ENCODE measurements at regions not wholly inside any gene's neighbourhood (a gene's known extent, or its start where the extent isn't known, plus 50 kb on each side); places are given as distances from the start of the nearest gene placed in this dataset.
"Not testable (repeated sequence)": the region's sequence is repeated elsewhere in the genome, so short reads cannot be mapped to it uniquely, and the experiment has no call there.

DNA sequence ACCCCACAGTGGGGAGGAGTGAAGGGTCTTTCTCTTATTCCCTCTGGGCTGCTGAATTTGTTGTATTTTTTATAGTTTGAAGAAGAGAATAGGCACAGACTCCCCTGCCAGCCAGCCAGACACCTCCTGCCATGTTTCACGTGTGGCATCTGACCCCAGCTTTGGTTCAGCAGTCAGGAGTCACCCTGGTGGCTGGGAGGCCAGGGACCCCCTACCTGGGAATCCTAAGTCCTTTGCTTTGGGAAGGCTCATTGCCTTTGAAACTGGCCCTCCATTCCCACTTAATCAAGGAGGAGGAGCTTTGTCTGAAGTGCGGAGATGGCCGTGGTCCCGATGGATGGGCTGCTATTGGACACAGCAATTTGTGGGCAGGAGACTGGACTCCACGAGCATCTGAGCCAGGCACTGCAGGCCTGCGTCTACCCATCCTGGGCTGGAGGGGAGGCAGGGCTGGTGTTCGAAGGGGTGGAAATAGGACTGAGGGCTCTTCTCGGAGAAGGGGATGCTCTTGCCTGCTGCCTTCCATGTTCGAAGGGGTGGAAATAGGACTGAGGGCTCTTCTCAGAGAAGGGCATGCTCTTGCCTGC, 196.1 kb downstream of the DLL1 start:
- H3K36me3 ChIP-seq (ENCODE audit: insufficient read depth, low read depth, low read length): no peaks in the 10 kb centered on the region
- no peak overlapping the region for H3K27ac ChIP-seq (ENCODE audit: low read length)
- no peaks in the 10 kb centered on the region for H3K9me3 ChIP-seq (ENCODE audit: insufficient read depth, low read depth, low read length)
- no peaks in the 10 kb centered on the region for H3K27me3 ChIP-seq (ENCODE audit: insufficient read depth, low read length)
- H3K9ac ChIP-seq (ENCODE audit: low read depth, low read length): no peak overlapping the region
- no peaks in the 10 kb centered on the region for H3K4me1 ChIP-seq (ENCODE audit: insufficient read depth, low read length)
- H3K4me3 ChIP-seq (ENCODE audit: low read length): no peak overlapping the region

DNA sequence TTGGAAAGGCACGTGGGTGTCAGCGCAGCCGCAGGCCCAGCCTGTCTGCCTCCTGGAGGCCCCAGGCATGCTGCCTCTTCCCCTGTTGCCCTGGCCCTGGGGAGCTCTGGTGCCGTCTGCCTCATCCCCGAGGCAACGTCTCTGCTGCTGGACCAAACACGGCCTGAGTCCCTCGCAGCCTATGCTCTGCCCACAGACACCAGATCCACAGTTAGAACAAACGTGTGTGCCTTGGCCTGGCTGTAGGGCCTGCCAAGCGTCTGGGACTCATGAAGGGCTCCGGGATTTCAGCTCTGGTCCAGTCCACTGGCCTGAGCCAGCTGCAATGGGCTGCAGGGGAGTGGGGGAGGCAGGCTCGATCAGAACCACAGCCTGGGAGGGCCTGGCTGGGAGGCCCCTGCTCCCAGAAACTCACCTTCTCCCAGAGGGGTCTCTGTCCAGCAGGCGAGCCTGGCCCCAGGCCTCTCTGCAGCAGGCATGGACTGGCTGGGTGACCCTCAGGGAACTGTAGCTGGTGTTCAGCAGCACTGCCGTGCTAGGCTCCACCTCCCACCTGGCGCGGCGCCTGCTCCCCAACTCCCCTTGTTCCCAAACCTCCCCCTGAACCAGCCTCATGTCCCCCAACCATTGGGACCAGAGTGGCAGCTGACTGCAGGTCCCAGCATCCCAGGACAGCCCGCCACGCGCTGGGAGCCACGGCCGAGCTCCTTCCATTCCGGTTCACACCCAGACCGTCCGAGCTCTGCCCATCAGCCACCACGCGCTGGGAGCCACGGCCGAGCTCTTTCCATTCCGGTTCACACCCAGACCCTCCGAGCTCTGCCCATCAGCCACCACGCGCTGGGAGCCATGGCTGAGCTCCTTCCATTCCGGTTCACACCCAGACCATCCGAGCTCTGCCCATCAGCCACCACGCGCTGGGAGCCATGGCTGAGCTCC, 197.0 kb downstream of the DLL1 start:
- Histone ChIP-seq H3K27ac (ENCODE audit: low read length) (no peak overlapping the region), H3K9ac (ENCODE audit: low read depth, low read length) (no peak overlapping the region), H3K36me3 (ENCODE audit: insufficient read depth, low read depth, low read length) (no peaks in the 10 kb centered on the region), H3K4me3 (ENCODE audit: low read length) (no peak overlapping the region), H3K9me3 (ENCODE audit: insufficient read depth, low read depth, low read length) (no peaks in the 10 kb centered on the region), H3K27me3 (ENCODE audit: insufficient read depth, low read length) (no peaks in the 10 kb centered on the region), H3K4me1 (ENCODE audit: insufficient read depth, low read length) (no peaks in the 10 kb centered on the region)

DNA sequence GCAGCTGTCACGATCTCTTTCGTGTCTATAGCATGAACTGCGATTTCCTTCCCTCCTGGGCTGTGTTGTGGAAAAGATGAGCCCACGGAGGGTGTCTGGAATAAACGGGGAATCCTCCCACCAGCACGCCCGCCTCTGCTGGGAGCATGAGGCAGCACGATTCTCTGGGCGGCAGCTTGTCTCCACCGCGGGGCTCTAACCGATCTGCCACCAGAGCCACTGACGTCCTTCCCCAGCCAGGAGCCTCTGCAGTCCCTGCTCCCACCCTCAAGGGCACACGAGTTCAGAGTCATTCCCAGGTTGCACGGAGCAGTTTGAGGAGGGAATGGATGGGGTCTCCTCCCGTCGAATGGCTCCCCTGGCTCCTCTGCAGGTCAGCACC, 197.6 kb downstream of the DLL1 start:
- no peaks in the 10 kb centered on the region for H3K27me3 ChIP-seq (ENCODE audit: insufficient read depth, low read length)
- H3K4me3 ChIP-seq (ENCODE audit: low read length): no peak overlapping the region
- H3K36me3 ChIP-seq (ENCODE audit: insufficient read depth, low read depth, low read length): no peaks in the 10 kb centered on the region
- no peak overlapping the region for H3K9ac ChIP-seq (ENCODE audit: low read depth, low read length)
- H3K9me3 ChIP-seq (ENCODE audit: insufficient read depth, low read depth, low read length): no peaks in the 10 kb centered on the region
- H3K27ac ChIP-seq (ENCODE audit: low read length): no peak overlapping the region
- H3K4me1 ChIP-seq (ENCODE audit: insufficient read depth, low read length): no peaks in the 10 kb centered on the region

DNA sequence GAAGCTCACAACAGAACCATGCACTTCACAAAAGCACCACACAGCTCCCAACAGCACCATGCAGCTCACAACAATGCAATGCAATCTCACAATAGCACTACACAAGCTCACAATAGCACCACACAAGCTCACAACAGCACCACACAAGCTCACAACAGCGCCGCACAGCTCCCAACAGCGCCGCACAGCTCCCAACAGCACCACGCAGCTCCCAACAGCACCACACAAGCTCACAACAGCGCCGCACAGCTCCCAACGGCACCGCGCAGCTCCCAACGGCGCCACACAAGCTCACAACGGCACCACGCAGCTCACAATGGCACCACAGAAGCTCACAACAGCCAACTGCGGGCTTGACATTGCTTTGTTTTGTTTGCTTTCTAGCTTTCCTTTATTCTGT, 198.1 kb downstream of the DLL1 start:
- Histone ChIP-seq H3K9ac (ENCODE audit: low read depth, low read length) (no peak overlapping the region), H3K36me3 (ENCODE audit: insufficient read depth, low read depth, low read length) (no peaks in the 10 kb centered on the region), H3K4me3 (ENCODE audit: low read length) (no peak overlapping the region), H3K4me1 (ENCODE audit: insufficient read depth, low read length) (no peaks in the 10 kb centered on the region), H3K9me3 (ENCODE audit: insufficient read depth, low read depth, low read length) (no peaks in the 10 kb centered on the region), H3K27me3 (ENCODE audit: insufficient read depth, low read length) (no peaks in the 10 kb centered on the region), H3K27ac (ENCODE audit: low read length) (no peak overlapping the region)

DNA sequence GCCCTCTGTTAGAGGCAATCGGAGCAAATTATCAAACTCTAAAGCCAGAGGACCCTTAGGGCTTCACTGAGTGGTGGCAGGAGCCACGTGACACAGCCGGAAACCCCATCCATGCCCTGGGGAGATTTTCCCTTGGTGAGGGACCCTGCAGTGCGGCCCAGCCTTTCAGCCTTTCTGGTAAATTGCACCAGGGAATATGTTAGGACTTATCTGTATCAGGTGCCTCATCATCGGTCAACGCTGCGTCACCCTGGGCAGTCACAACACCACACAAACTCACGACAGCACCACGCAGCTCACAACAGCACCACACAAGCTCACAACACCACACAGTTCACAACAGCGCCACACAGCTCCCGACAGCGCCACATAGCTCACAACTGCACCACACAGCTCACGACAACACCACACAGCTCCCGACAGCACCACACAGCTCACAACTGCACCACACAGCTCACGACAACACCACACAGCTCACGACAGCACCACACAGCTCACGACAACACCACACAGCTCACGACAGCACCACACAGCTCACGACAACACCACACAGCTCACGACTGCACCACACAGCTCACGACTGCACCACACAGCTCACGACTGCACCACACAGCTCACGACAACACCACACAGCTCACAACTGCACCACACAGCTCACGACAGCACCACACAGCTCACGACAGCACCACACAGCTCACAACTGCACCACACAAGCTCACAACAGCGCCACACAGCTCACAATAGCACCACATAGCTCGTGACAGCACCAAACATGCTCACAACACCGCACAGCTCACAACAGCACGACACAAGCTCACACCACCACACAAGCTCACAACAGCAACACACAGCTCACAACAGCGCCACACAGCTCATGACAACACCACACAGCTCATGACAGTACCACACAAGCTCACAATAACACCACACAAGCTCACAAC, 199.0 kb downstream of the DLL1 start:
- no peaks in the 10 kb centered on the region for H3K27me3 ChIP-seq (ENCODE audit: insufficient read depth, low read length)

DNA sequence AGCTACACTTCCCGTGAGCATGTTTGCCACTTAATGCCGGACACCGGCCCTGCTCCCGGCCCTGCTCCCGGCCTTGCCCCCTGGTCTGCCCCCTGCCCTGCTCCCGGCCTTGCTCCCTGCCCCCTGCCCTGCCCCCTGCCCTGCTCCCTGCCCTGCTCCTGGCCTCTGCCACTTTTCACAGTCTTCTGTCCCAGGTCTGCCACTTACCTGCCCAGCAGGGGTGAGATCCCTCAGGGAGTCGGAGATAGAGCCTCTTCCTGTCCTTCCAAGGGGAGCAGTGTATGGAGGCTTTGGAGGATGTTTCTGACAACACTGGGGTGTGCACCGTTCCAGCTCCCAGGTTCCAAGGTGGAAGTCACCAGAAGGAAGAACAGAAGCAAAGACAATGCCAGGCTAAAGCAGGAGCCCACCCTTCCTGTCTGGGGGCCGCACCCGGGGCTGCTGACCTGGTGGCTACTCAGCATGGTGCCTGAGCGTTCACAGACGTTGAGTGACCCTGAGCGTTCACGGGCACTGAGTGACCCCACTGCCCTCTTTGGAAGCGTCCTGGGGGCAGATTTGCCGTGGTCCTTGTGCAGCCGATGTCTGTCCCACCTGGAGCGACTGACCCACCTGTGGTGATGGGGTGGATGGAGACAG, 199.8 kb downstream of the DLL1 start:
- no peak overlapping the region for H3K4me3 ChIP-seq (ENCODE audit: low read length)
- no peak overlapping the region for H3K27ac ChIP-seq (ENCODE audit: low read length)
- no peak overlapping the region for H3K9ac ChIP-seq (ENCODE audit: low read depth, low read length)
- no peaks in the 10 kb centered on the region for H3K9me3 ChIP-seq (ENCODE audit: insufficient read depth, low read depth, low read length)
- H3K27me3 ChIP-seq (ENCODE audit: insufficient read depth, low read length): no peaks in the 10 kb centered on the region
- no peaks in the 10 kb centered on the region for H3K4me1 ChIP-seq (ENCODE audit: insufficient read depth, low read length)
- H3K36me3 ChIP-seq (ENCODE audit: insufficient read depth, low read depth, low read length): no peaks in the 10 kb centered on the region

More for the DNA sequence above, 199.0 kb downstream of the DLL1 start:
- Histone ChIP-seq H3K9me3 (ENCODE audit: insufficient read depth, low read depth, low read length) (no peaks in the 10 kb centered on the region), H3K4me3 (ENCODE audit: low read length) (no peak overlapping the region), H3K27ac (ENCODE audit: low read length) (no peak overlapping the region), H3K9ac (ENCODE audit: low read depth, low read length) (no peak overlapping the region), H3K4me1 (ENCODE audit: insufficient read depth, low read length) (no peaks in the 10 kb centered on the region), H3K36me3 (ENCODE audit: insufficient read depth, low read depth, low read length) (no peaks in the 10 kb centered on the region)

DNA sequence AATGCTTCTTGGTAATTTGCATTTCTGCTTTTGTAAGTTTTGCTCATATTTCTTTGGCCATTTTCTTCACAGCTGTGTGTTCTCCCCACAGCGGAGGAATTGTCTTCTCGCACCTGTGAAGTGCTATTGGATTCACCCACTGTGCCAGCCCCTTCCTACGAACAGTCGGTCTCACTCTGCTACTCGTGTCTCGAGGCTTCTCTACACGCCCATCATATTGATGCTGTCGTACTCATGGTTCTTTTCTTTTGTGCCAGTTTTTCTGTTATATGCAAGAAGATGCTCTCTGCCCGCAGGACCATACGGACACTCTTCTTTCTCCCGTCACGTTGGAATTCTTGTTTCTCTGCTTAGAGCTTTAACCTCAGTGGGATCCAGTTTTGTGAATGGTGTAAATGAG, 200.3 kb downstream of the DLL1 start:
- Histone ChIP-seq H3K4me3 (ENCODE audit: low read length) (no peak overlapping the region), H3K36me3 (ENCODE audit: insufficient read depth, low read depth, low read length) (no peaks in the 10 kb centered on the region), H3K4me1 (ENCODE audit: insufficient read depth, low read length) (no peaks in the 10 kb centered on the region), H3K9me3 (ENCODE audit: insufficient read depth, low read depth, low read length) (no peaks in the 10 kb centered on the region), H3K27ac (ENCODE audit: low read length) (no peak overlapping the region), H3K9ac (ENCODE audit: low read depth, low read length) (no peak overlapping the region), H3K27me3 (ENCODE audit: insufficient read depth, low read length) (no peaks in the 10 kb centered on the region)

DNA sequence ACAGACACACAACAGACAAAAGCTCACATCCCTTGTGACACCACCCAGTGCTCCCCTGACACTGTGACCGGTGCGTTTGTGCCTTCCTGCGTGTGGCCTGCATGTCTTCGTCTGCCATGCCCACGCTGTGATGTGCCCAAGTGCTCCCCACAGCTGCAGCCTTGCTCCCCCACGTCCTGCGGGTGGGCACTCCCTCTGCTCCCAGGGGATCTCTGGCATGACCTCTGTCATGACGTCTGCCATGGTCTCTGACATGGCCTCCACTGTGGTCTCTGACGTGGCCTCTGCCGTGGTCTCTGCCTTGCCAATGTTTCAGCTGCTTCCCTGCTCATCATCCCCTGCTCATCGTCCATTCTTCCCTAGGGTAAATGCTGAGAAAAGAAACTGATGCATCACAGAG, 200.9 kb downstream of the DLL1 start:
- no peak overlapping the region for H3K27ac ChIP-seq (ENCODE audit: low read length)
- H3K36me3 ChIP-seq (ENCODE audit: insufficient read depth, low read depth, low read length): no peaks in the 10 kb centered on the region
- no peaks in the 10 kb centered on the region for H3K4me1 ChIP-seq (ENCODE audit: insufficient read depth, low read length)
- no peak overlapping the region for H3K9ac ChIP-seq (ENCODE audit: low read depth, low read length)
- H3K27me3 ChIP-seq (ENCODE audit: insufficient read depth, low read length): no peaks in the 10 kb centered on the region
- H3K4me3 ChIP-seq (ENCODE audit: low read length): no peak overlapping the region
- H3K9me3 ChIP-seq (ENCODE audit: insufficient read depth, low read depth, low read length): no peaks in the 10 kb centered on the region

DNA sequence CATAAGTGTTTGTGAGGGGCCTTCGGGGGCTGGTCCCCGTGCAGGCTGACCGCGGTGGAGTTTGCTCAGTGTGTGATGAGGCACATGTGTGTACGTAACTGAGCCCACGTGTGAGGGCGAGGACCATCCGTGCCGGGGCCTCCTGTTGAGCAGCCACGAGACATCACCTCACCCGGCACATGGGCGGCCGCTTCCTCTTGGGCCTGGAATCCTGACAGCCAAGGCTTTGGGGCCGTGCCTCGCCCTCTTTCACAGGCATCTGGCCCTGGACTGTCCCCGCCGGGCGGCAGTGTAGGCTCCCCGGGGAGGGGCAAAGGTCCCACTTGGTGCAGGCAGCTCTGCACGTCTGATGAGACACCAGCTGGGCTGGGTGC, 202.3 kb downstream of the DLL1 start:
- no peak overlapping the region for H3K4me3 ChIP-seq (ENCODE audit: low read length)
- H3K9ac ChIP-seq (ENCODE audit: low read depth, low read length): no peak overlapping the region
- H3K27ac ChIP-seq (ENCODE audit: low read length): no peak overlapping the region

DNA sequence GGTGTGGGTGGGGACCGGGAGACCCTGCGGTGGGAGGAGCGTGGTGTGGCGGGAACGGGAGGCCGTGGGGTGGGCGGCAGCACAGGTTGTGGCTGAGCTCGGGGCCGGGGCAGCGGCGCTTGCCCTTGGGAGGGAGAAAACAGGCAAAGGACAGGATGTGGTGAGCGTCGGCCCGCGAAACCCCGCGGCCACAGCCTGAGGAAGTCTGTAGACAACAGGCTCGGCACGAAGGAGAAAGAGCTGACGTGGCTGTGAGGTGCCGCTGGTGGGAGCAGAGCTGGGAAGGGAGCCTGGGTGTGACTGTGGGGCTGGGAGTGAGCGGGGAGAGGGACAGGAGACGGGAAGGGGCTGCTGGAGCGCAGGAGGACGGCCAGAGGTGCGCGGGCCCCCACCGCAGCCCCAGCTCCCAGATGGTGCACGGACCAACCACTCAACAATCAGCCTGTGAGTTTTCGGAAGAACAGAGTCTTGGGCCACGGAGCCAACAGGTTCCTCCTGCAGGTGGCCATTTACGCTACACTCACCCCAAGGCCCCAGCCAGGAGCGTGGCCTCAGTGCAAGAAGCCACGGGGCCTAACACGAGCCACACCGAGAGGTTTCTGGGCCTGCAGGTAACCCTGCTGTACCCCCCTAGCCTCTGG, 202.8 kb downstream of the DLL1 start:
- Histone ChIP-seq H3K4me3 (ENCODE audit: low read length) (no peak overlapping the region), H3K9me3 (ENCODE audit: insufficient read depth, low read depth, low read length) (no peaks in the 10 kb centered on the region), H3K27ac (ENCODE audit: low read length) (no peak overlapping the region), H3K9ac (ENCODE audit: low read depth, low read length) (no peak overlapping the region), H3K36me3 (ENCODE audit: insufficient read depth, low read depth, low read length) (no peaks in the 10 kb centered on the region), H3K27me3 (ENCODE audit: insufficient read depth, low read length) (no peaks in the 10 kb centered on the region), H3K4me1 (ENCODE audit: insufficient read depth, low read length) (no peaks in the 10 kb centered on the region)

More for the DNA sequence above, 202.3 kb downstream of the DLL1 start:
- Histone ChIP-seq H3K9me3 (ENCODE audit: insufficient read depth, low read depth, low read length) (no peaks in the 10 kb centered on the region), H3K36me3 (ENCODE audit: insufficient read depth, low read depth, low read length) (no peaks in the 10 kb centered on the region), H3K27me3 (ENCODE audit: insufficient read depth, low read length) (no peaks in the 10 kb centered on the region), H3K4me1 (ENCODE audit: insufficient read depth, low read length) (no peaks in the 10 kb centered on the region)

DNA sequence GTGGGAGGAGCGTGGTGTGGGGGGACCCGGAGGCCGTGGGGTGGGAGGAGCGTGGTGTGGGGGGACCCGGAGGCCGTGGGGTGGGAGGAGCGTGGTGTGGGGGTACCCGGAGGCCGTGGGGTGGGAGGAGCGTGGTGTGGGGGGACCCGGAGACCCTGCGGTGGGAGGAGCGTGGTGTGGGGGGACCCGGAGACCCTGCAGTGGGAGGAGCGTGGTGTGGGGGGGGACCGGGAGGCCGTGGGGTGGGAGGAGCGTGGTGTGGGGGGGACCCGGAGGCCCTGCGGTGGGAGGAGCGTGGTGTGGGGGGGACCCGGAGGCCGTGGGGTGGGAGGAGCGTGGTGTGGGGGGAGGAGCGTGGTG, 203.5 kb downstream of the DLL1 start:
- not testable (repeated sequence) for H3K9ac ChIP-seq (ENCODE audit: low read depth, low read length); H3K27ac ChIP-seq (ENCODE audit: low read length); H3K27me3 ChIP-seq (ENCODE audit: insufficient read depth, low read length); H3K4me1 ChIP-seq (ENCODE audit: insufficient read depth, low read length); H3K36me3 ChIP-seq (ENCODE audit: insufficient read depth, low read depth, low read length); H3K4me3 ChIP-seq (ENCODE audit: low read length); H3K9me3 ChIP-seq (ENCODE audit: insufficient read depth, low read depth, low read length)

All from iPS-20b (cell line).